ENCODE measurements at regions not wholly inside any gene's neighbourhood (a gene's known extent, or its start where the extent isn't known, plus 50 kb on each side); places are given as distances from the start of the nearest gene placed in this dataset.
"Not testable (repeated sequence)": the region's sequence is repeated elsewhere in the genome, so short reads cannot be mapped to it uniquely, and the experiment has no call there.

DNA sequence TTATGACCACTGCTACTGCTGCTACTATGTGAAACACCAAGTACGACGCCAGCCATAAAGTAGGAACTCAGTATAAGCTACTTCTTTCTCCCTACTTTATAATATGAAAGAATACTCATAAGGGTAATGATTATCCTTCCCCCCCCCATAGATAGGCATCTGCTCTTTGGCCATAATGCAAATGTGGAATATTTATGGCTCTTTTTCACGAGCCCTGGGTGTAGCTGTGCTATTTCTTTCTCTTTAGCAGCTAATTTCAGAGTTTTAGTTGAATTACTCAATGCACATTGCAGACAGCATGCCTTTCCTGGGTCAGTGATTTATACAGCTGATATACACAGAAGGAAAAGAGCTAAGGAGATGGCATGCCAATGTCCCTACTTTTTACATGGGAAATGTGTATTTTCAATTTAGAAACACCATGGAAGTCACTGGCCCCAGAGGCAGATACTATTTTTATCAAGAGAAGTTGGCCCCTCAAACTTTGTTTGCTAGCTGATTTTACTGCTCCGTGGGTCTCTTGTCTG, 234.1 kb upstream of the KIAA1217 start:
- no CpG with 5 or more reads among the region's 4 CpGs for WGBS (ENCODE audit: insufficient coverage, low lambda C conversion rate)
- Histone ChIP-seq H3K4me3 (ENCODE audit: low read length) (no peak overlapping the region), H3K27ac (ENCODE audit: low read length) (peak overlapping the region; percentile 79), H3K27me3 (ENCODE audit: control insufficient read depth, insufficient read depth, low read length) (no peaks in the 10 kb centered on the region), H3K9me3 (ENCODE audit: control insufficient read depth, low read depth, low read length) (no peaks in the 10 kb centered on the region), H3K4me1 (ENCODE audit: control insufficient read depth, insufficient read depth, low read length) (peaks cover 7% of the 10 kb centered on the region), H3K36me3 (ENCODE audit: control insufficient read depth, insufficient read depth, low read length) (no peaks in the 10 kb centered on the region)
- DNase-seq: peak; percentile 66 to 87

DNA sequence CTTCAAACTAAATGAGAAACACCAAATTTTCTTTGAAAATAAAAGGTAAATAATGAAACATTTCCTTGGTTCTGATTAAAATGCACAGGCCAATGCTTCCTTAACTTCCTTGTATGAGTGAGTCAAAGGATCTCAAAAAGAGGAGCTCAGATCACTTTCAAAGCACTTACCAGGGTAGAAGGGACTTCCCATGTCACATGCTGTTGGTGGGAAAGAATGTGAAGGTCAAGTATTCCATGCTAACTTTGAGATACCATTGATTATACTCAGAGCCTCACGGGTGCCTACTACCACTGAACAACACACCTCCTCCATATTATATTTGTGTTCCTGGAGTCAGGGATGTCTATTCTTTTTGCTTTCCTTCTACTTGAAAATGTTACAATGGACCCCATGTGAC, 233.5 kb upstream of the KIAA1217 start:
- DNase-seq: peak in 1 of 2 donors; percentile 58
- Histone ChIP-seq H3K9me3 (ENCODE audit: control insufficient read depth, low read depth, low read length) (no peaks in the 10 kb centered on the region), H3K4me3 (ENCODE audit: low read length) (no peak overlapping the region), H3K4me1 (ENCODE audit: control insufficient read depth, insufficient read depth, low read length) (peaks cover 7% of the 10 kb centered on the region), H3K27ac (ENCODE audit: low read length) (peak overlapping the region; percentile 79), H3K36me3 (ENCODE audit: control insufficient read depth, insufficient read depth, low read length) (no peaks in the 10 kb centered on the region), H3K27me3 (ENCODE audit: control insufficient read depth, insufficient read depth, low read length) (no peaks in the 10 kb centered on the region)
- WGBS (ENCODE audit: insufficient coverage, low lambda C conversion rate): no CpG with 5 or more reads among the region's 1 CpG

DNA sequence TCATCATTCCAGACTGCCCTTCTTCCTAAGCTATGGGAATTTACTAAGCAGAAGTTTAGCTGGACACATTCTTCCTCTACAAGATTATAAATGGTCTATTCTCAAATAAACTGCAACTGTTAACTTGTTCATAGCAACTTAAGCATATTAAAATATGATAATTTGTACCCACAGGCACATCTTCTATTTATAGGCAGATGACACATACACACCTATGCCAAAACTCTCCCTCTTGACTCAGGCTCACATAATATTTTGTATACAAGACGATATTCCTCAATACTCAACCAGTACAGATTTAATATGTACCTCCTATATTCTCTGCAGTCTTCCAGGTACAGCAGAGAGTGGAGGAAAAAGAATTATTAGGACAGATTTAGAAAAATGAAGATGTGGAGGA, 232.7 kb upstream of the KIAA1217 start:
- H3K27me3 ChIP-seq (ENCODE audit: control insufficient read depth, insufficient read depth, low read length): no peaks in the 10 kb centered on the region
- no peak overlapping the region for H3K27ac ChIP-seq (ENCODE audit: low read length)
- no peaks in the 10 kb centered on the region for H3K9me3 ChIP-seq (ENCODE audit: control insufficient read depth, low read depth, low read length)
- H3K36me3 ChIP-seq (ENCODE audit: control insufficient read depth, insufficient read depth, low read length): no peaks in the 10 kb centered on the region
- DNase-seq: no peak
- WGBS (ENCODE audit: insufficient coverage, low lambda C conversion rate): no CpG with 5 or more reads among the region's 1 CpG
- H3K4me3 ChIP-seq (ENCODE audit: low read length): no peak overlapping the region
- peaks cover 7% of the 10 kb centered on the region for H3K4me1 ChIP-seq (ENCODE audit: control insufficient read depth, insufficient read depth, low read length)

DNA sequence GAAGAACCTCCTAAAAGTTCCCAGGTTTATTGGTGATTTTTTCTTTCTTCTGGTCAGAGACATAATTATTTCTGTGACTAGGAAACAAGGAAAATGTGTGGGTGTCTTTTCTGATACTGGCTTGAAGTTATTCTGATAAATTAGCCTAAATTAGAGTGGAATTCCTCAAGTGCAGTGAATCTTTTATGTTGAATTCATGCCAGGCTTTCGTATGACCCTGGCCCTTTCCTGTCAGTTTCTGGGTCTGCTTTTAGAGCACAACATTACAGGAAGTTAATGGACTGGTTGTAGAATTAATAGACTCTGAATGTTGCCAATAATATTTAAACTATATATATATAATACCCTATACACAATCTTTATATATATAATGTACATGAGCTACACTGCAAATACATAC, 230.6 kb upstream of the KIAA1217 start:
- no peak overlapping the region for H3K27ac ChIP-seq (ENCODE audit: low read length)
- no peaks in the 10 kb centered on the region for H3K9me3 ChIP-seq (ENCODE audit: control insufficient read depth, low read depth, low read length)
- H3K4me3 ChIP-seq (ENCODE audit: low read length): no peak overlapping the region
- no peaks in the 10 kb centered on the region for H3K36me3 ChIP-seq (ENCODE audit: control insufficient read depth, insufficient read depth, low read length)
- no CpG with 5 or more reads among the region's 1 CpG for WGBS (ENCODE audit: insufficient coverage, low lambda C conversion rate)
- DNase-seq: no peak
- peaks cover 7% of the 10 kb centered on the region for H3K4me1 ChIP-seq (ENCODE audit: control insufficient read depth, insufficient read depth, low read length)
- H3K27me3 ChIP-seq (ENCODE audit: control insufficient read depth, insufficient read depth, low read length): no peaks in the 10 kb centered on the region

DNA sequence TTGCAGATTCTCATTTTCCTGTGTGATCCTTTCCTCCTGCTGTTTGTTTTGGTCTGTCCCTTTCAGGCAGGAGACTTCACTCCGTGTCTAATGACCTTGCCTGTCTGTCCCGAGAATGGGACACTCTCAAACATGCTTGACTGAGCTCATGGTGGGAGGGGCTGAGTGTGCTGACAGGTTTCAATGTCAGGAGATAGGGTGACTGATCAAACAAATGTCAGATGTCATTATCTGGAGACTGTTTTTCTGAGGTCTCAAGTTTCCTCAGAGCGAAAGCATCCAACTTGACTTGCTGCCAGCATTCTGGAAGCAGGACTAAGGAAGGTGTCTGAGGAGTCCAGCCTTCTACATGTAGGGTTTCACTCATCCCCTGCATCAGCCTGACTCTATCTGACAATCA, 228.8 kb upstream of the KIAA1217 start:
- Histone ChIP-seq H3K36me3 (ENCODE audit: control insufficient read depth, insufficient read depth, low read length) (no peaks in the 10 kb centered on the region), H3K27me3 (ENCODE audit: control insufficient read depth, insufficient read depth, low read length) (no peaks in the 10 kb centered on the region), H3K27ac (ENCODE audit: low read length) (no peak overlapping the region), H3K4me1 (ENCODE audit: control insufficient read depth, insufficient read depth, low read length) (peaks cover 7% of the 10 kb centered on the region), H3K4me3 (ENCODE audit: low read length) (no peak overlapping the region), H3K9me3 (ENCODE audit: control insufficient read depth, low read depth, low read length) (no peaks in the 10 kb centered on the region)
- no CpG with 5 or more reads among the region's 3 CpGs for WGBS (ENCODE audit: insufficient coverage, low lambda C conversion rate)
- peak in 1 of 2 donors; percentile 21 for DNase-seq

DNA sequence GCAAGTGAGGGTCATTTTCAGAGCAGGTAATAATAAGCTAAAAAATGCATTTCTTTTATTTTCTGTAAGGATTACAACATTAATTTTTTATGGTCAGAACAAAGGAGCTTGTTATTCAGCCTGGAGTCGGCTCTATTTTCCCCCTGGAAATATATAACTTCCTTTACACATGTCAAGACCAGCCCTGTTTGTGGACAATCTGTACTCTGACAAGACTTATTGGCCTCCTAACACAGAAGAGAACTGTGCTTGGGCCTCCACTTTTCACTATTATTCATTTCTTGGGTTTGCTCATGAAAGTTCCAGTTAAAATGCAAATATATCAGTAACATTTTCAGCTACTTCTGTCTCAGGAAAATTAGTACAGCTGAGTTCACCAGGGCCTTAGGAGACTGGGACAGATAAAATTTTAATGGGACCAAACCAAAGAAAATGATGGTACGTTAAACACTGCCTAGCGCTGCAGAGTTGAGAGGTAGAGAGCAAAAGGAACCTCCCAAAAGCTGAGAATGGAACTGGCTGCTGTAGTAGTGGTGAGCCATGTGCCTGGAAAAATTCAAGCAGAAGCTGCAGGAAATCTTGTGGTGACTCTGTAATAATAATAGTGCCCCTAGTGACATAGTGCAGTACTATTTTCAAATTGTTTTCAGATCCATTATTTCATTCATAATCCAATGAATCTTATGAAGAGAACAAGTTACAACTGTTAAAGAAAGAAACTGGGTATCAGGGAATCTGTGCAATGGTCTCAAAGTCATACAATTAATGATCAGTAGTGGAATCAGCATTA, 227.2 kb upstream of the KIAA1217 start:
- Histone ChIP-seq H3K36me3 (ENCODE audit: control insufficient read depth, insufficient read depth, low read length) (no peaks in the 10 kb centered on the region), H3K4me1 (ENCODE audit: control insufficient read depth, insufficient read depth, low read length) (no peaks in the 10 kb centered on the region), H3K27me3 (ENCODE audit: control insufficient read depth, insufficient read depth, low read length) (no peaks in the 10 kb centered on the region), H3K4me3 (ENCODE audit: low read length) (no peak overlapping the region), H3K9me3 (ENCODE audit: control insufficient read depth, low read depth, low read length) (no peaks in the 10 kb centered on the region), H3K27ac (ENCODE audit: low read length) (no peak overlapping the region)
- whole genome bisulfite sequencing (ENCODE audit: insufficient coverage, low lambda C conversion rate): no CpG with 5 or more reads among the region's 3 CpGs
- DNase-seq: no peak

DNA sequence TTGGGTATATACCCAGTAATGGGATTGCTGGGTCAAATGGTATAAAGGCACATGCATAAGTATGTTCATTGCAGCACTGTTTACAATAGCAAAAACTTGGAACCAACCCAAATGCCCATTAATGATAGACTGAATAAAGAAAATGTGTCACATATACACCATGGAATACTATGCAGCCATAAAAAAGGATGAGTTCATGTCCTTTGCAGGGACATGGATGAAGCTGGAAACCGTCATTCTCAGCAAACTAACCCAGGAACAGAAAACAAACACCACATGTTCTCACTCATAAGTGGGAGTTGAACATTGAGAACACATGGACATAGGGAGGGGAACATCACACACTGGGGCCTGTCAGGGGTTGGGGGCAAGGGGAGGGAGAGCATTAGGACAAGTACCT, 224.5 kb upstream of the KIAA1217 start:
- H3K4me1 ChIP-seq (ENCODE audit: control insufficient read depth, insufficient read depth, low read length); DNase-seq; H3K27ac ChIP-seq (ENCODE audit: low read length); H3K4me3 ChIP-seq (ENCODE audit: low read length); H3K9me3 ChIP-seq (ENCODE audit: control insufficient read depth, low read depth, low read length); H3K36me3 ChIP-seq (ENCODE audit: control insufficient read depth, insufficient read depth, low read length); H3K27me3 ChIP-seq (ENCODE audit: control insufficient read depth, insufficient read depth, low read length): not testable (repeated sequence)
- no CpG with 5 or more reads among the region's 1 CpG for WGBS (ENCODE audit: insufficient coverage, low lambda C conversion rate)

DNA sequence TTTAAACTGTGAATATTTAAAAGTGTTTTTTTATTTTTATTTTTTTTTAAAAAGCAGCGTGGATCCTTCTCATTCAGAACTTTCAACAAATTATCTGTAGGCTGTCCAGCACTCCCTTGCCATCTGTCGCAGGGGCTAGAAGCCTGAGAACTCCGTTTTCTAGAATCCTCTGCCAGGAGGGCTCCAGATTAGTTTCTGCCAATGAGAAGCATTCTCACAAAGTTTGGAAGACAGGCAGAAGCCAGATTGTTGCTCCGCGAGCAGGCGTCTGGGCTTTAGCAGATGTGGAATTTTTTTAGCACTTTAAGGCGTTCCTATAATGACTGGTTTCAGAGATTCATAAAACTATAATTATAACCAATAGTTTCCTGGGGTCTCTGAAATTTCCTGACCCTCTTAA, 220.9 kb upstream of the KIAA1217 start:
- 100% methylated on average over 4 of the region's 7 CpGs for WGBS (ENCODE audit: insufficient coverage, low lambda C conversion rate)
- no peak overlapping the region for H3K27ac ChIP-seq (ENCODE audit: low read length)
- no peaks in the 10 kb centered on the region for H3K9me3 ChIP-seq (ENCODE audit: control insufficient read depth, low read depth, low read length)
- no peaks in the 10 kb centered on the region for H3K4me1 ChIP-seq (ENCODE audit: control insufficient read depth, insufficient read depth, low read length)
- no peaks in the 10 kb centered on the region for H3K27me3 ChIP-seq (ENCODE audit: control insufficient read depth, insufficient read depth, low read length)
- no peaks in the 10 kb centered on the region for H3K36me3 ChIP-seq (ENCODE audit: control insufficient read depth, insufficient read depth, low read length)
- no peak overlapping the region for H3K4me3 ChIP-seq (ENCODE audit: low read length)
- no peak for DNase-seq

DNA sequence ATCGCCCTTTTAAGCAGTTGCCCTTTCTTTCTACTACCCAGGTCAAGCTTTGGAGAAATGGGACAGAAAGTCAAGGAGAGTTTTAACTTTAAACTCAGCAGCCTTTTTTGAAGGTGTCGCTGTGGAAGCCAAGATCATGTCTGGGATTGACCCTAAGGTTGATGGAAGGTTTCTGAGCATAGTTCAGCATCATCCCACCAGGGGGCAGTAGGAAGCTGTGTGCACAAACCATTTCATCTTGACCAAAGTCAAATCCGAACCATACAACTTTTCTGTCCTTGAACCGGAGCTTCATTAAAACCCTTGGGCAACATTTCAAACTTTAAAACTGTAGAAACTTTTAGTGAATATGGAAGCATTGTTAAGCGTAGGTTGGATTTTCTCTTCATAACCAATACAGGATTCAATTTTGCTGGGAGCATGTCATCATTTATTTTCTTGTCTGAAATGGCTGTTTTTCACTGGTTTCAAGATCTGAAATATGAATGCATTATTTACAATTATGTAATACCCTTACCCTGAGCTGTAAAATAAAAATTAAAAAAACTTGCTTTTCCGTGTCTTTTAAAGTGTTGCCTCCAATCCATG, 214.4 kb upstream of the KIAA1217 start:
- 31% methylated on average over 2 of the region's 6 CpGs for WGBS (ENCODE audit: insufficient coverage, low lambda C conversion rate)
- Histone ChIP-seq H3K9me3 (ENCODE audit: control insufficient read depth, low read depth, low read length) (no peaks in the 10 kb centered on the region), H3K4me1 (ENCODE audit: control insufficient read depth, insufficient read depth, low read length) (no peaks in the 10 kb centered on the region), H3K27me3 (ENCODE audit: control insufficient read depth, insufficient read depth, low read length) (no peaks in the 10 kb centered on the region), H3K36me3 (ENCODE audit: control insufficient read depth, insufficient read depth, low read length) (no peaks in the 10 kb centered on the region), H3K27ac (ENCODE audit: low read length) (no peak overlapping the region), H3K4me3 (ENCODE audit: low read length) (no peak overlapping the region)
- DNase-seq: peak; percentile 46 to 51

DNA sequence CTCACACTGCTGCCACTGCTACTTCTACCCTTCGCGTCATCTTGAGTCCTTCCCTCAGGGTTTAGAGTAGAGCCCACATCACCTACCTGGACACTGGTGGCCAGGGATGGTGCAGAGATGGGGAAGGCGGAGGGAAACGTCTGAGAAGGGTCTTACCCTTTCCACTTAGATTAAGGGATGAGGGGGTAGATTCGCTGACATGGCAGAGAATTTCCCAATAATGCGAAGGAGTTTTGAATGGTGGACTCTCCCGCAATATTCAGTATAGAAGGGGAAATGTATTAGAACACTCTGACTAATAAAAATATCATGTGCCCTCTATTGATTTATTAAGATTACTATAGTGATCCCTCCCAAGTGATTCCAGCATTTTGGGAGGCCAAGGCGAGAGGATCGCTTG, 209.5 kb upstream of the KIAA1217 start:
- Histone ChIP-seq H3K9me3 (ENCODE audit: control insufficient read depth, low read depth, low read length) (no peaks in the 10 kb centered on the region), H3K4me3 (ENCODE audit: low read length) (no peak overlapping the region), H3K27ac (ENCODE audit: low read length) (no peak overlapping the region), H3K27me3 (ENCODE audit: control insufficient read depth, insufficient read depth, low read length) (no peaks in the 10 kb centered on the region), H3K4me1 (ENCODE audit: control insufficient read depth, insufficient read depth, low read length) (no peaks in the 10 kb centered on the region), H3K36me3 (ENCODE audit: control insufficient read depth, insufficient read depth, low read length) (no peaks in the 10 kb centered on the region)
- no peak for DNase-seq
- WGBS (ENCODE audit: insufficient coverage, low lambda C conversion rate): no CpG with 5 or more reads among the region's 9 CpGs
